ENCODE measurements at regions not wholly inside any gene's neighbourhood (a gene's known extent, or its start where the extent isn't known, plus 50 kb on each side); places are given as distances from the start of the nearest gene placed in this dataset.

- TF ChIP-seq CTCF (IDR thresholded peaks at IDR 0.05; ENCODE audit: low read depth, low read length, missing input control) (no peak), TAF1 (conservative IDR thresholded peaks at IDR 0.05) (no peak), REST (IDR thresholded peaks at IDR 0.05) (no peak), MAX (IDR thresholded peaks at IDR 0.05) (no peak)
- TF ChIP-seq, protein P1, sequence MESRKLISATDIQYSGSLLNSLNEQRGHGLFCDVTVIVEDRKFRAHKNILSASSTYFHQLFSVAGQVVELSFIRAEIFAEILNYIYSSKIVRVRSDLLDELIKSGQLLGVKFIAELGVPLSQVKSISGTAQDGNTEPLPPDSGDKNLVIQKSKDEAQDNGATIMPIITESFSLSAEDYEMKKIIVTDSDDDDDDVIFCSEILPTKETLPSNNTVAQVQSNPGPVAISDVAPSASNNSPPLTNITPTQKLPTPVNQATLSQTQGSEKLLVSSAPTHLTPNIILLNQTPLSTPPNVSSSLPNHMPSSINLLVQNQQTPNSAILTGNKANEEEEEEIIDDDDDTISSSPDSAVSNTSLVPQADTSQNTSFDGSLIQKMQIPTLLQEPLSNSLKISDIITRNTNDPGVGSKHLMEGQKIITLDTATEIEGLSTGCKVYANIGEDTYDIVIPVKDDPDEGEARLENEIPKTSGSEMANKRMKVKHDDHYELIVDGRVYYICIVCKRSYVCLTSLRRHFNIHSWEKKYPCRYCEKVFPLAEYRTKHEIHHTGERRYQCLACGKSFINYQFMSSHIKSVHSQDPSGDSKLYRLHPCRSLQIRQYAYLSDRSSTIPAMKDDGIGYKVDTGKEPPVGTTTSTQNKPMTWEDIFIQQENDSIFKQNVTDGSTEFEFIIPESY (IDR thresholded peaks at IDR 0.05) = no peak
Measured at GRCh38 chr1:30638086-30638485, 85.3 kb downstream of the MATN1 start.
